Left ventricle myocardium inferior (tissue), 1 donor: ENCODE measurements at regions not wholly inside any gene's neighbourhood (a gene's known extent, or its start where the extent isn't known, plus 50 kb on each side); places are given as distances from the start of the nearest gene placed in this dataset.

ENCODE experiments used
- DNase-seq: peaks from one replicate; pipeline ENCODE4 v3.0.0-alpha.2; 2020
- H3K27ac ChIP-seq: fragments of 200-600 bp; replicated peaks from 2 replicates; pipeline ENCODE4 v1.8.0; 2021
- H3K27me3 ChIP-seq: fragments of 200-600 bp; 2 replicates; pipeline ENCODE4 v1.8.0; 2021; ENCODE audit warnings: low read depth
- H3K36me3 ChIP-seq: fragments of 200-600 bp; 2 replicates; pipeline ENCODE4 v1.8.0; 2021
- H3K4me1 ChIP-seq: fragments of 200-600 bp; 2 replicates; pipeline ENCODE4 v1.8.0; 2021
- H3K4me3 ChIP-seq: fragments of 200-600 bp; 2 replicates; pipeline ENCODE4 v1.8.0; 2021; ENCODE audit warnings: mild to moderate bottlenecking, moderate library complexity
- H3K9me3 ChIP-seq: fragments of 200-600 bp; replicated peaks from 2 replicates; pipeline ENCODE4 v1.8.0; 2021
- CTCF ChIP-seq: fragments of 200-600 bp; IDR thresholded peaks from 2 replicates; pipeline ENCODE4 v1.8.0; 2021; ENCODE audit warnings: antibody characterized with exemption, mild to moderate bottlenecking, borderline replicate concordance
- intact Hi-C: fragments of 100-400 bp; cut with micrococcal nuclease; formaldehyde crosslinking; loops from one replicate; pipeline ENCODE4 v1.11.0; 2022
- donor health status: DM: no; HTN: yes; CAD: no; lungs with severe emphysema.

- TF ChIP-seq CTCF, result no peak
- no peak for DNase-seq
- H3K9me3 ChIP-seq, result no peaks in the 10 kb centered on the region
- no peaks in the 10 kb centered on the region for H3K27me3 ChIP-seq
- H3K27ac ChIP-seq, result no peak overlapping the region
- no peaks in the 10 kb centered on the region for H3K36me3 ChIP-seq
- H3K4me3 ChIP-seq, result no peak overlapping the region
- intact Hi-C loops, result no loop called here
- no peaks in the 10 kb centered on the region for H3K4me1 ChIP-seq
Measured at GRCh38 chr12:86748894-86749293, 492.7 kb upstream of the MGAT4C start.

- Histone ChIP-seq H3K27ac (no peak overlapping the region), H3K4me3 (no peak overlapping the region), H3K4me1 (no peaks in the 10 kb centered on the region), H3K36me3 (no peaks in the 10 kb centered on the region), H3K9me3 (no peaks in the 10 kb centered on the region), H3K27me3 (no peaks in the 10 kb centered on the region)
- DNase-seq, result no peak
- TF ChIP-seq CTCF, result no peak
- intact Hi-C loops, result no loop called here
Measured at GRCh38 chr12:86744547-86745212, 488.5 kb upstream of the MGAT4C start.

GRCh38 chr12:86743875-86744536 lies 487.8 kb upstream of the MGAT4C start:
- H3K36me3 ChIP-seq, result no peaks in the 10 kb centered on the region
- no peaks in the 10 kb centered on the region for H3K27me3 ChIP-seq
- no peaks in the 10 kb centered on the region for H3K9me3 ChIP-seq
- no peak for TF ChIP-seq CTCF
- intact Hi-C loops, result no loop called here
- H3K27ac ChIP-seq, result no peak overlapping the region
- H3K4me3 ChIP-seq, result no peak overlapping the region
- H3K4me1 ChIP-seq, result no peaks in the 10 kb centered on the region
- DNase-seq, result no peak

- H3K4me1 ChIP-seq, result no peaks in the 10 kb centered on the region
- intact Hi-C loops, result no loop called here
- TF ChIP-seq CTCF, result no peak
- no peaks in the 10 kb centered on the region for H3K9me3 ChIP-seq
- H3K27ac ChIP-seq, result no peak overlapping the region
- DNase-seq, result no peak
- H3K4me3 ChIP-seq, result no peak overlapping the region
- no peaks in the 10 kb centered on the region for H3K27me3 ChIP-seq
- H3K36me3 ChIP-seq, result no peaks in the 10 kb centered on the region
Measured at GRCh38 chr12:86741531-86741930, 485.3 kb upstream of the MGAT4C start.

GRCh38 chr12:86735851-86736250 lies 479.7 kb upstream of the MGAT4C start:
- no peak overlapping the region for H3K27ac ChIP-seq
- no peak overlapping the region for H3K4me3 ChIP-seq
- intact Hi-C loops, result no loop called here
- TF ChIP-seq CTCF, result no peak
- H3K9me3 ChIP-seq, result no peaks in the 10 kb centered on the region
- H3K36me3 ChIP-seq, result no peaks in the 10 kb centered on the region
- no peaks in the 10 kb centered on the region for H3K4me1 ChIP-seq
- no peak for DNase-seq
- H3K27me3 ChIP-seq, result no peaks in the 10 kb centered on the region
